ENCODE measurements at regions not wholly inside any gene's neighbourhood (a gene's known extent, or its start where the extent isn't known, plus 50 kb on each side); places are given as distances from the start of the nearest gene placed in this dataset.

- no peak for TF ChIP-seq EZH2 (IDR thresholded peaks at IDR 0.05; ENCODE audit: low read depth)
- TF ChIP-seq, protein P1, sequence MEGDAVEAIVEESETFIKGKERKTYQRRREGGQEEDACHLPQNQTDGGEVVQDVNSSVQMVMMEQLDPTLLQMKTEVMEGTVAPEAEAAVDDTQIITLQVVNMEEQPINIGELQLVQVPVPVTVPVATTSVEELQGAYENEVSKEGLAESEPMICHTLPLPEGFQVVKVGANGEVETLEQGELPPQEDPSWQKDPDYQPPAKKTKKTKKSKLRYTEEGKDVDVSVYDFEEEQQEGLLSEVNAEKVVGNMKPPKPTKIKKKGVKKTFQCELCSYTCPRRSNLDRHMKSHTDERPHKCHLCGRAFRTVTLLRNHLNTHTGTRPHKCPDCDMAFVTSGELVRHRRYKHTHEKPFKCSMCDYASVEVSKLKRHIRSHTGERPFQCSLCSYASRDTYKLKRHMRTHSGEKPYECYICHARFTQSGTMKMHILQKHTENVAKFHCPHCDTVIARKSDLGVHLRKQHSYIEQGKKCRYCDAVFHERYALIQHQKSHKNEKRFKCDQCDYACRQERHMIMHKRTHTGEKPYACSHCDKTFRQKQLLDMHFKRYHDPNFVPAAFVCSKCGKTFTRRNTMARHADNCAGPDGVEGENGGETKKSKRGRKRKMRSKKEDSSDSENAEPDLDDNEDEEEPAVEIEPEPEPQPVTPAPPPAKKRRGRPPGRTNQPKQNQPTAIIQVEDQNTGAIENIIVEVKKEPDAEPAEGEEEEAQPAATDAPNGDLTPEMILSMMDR (conservative IDR thresholded peaks at IDR 0.05) = no peak
Measured at GRCh38 chr5:117457656-117458055, 883.0 kb upstream of the SEMA6A start.
